KMS-11 (cell line): ENCODE measurements at regions not wholly inside any gene's neighbourhood (a gene's known extent, or its start where the extent isn't known, plus 50 kb on each side); places are given as distances from the start of the nearest gene placed in this dataset.

Experiments used
- H2AFZ ChIP-seq: fragments of 200-600 bp; sonication (generic); 2 replicates; pipeline ENCODE4 v1.6.1; 2016; ENCODE audit warnings: antibody characterized with exemption, mixed run types, low read depth
- H3K27ac ChIP-seq: fragments of 200-600 bp; sonication (generic); 2 replicates; pipeline ENCODE4 v1.6.1; 2016; ENCODE audit warnings: mild to moderate bottlenecking, mixed run types
- H3K27me3 ChIP-seq: fragments of 200-600 bp; sonication (generic); 2 replicates; pipeline ENCODE4 v1.6.1; 2017; ENCODE audit warnings: mild to moderate bottlenecking, low read depth, mixed run types, moderate library complexity; ENCODE audit not compliant: insufficient read depth
- H3K36me3 ChIP-seq: fragments of 200-600 bp; sonication (generic); 2 replicates; pipeline ENCODE4 v1.6.1; 2017; ENCODE audit warnings: mild to moderate bottlenecking, mixed run types; ENCODE audit not compliant: insufficient read depth
- H3K4me1 ChIP-seq: fragments of 200-600 bp; sonication (generic); 2 replicates; pipeline ENCODE4 v1.6.1; 2016; ENCODE audit warnings: mild to moderate bottlenecking, low read depth, mixed run types; ENCODE audit not compliant: poor library complexity, severe bottlenecking
- H3K4me2 ChIP-seq: fragments of 200-600 bp; sonication (generic); 2 replicates; pipeline ENCODE4 v1.7.0; 2016; ENCODE audit warnings: mild to moderate bottlenecking, mixed run types
- H3K4me3 ChIP-seq: fragments of 200-600 bp; sonication (generic); IDR thresholded peaks from 2 replicates; pipeline ENCODE4 v1.6.1; 2017; ENCODE audit warnings: low read depth, low read length, mixed read lengths; ENCODE audit not compliant: insufficient read depth
- H3K79me2 ChIP-seq: fragments of 200-600 bp; sonication (generic); 2 replicates; pipeline ENCODE4 v1.6.1; 2016; ENCODE audit warnings: low read depth, mixed run types; ENCODE audit not compliant: insufficient read depth
- H3K9ac ChIP-seq: fragments of 200-600 bp; sonication (generic); 2 replicates; pipeline ENCODE4 v1.6.1; 2016; ENCODE audit warnings: mild to moderate bottlenecking, mixed run types
- H4K20me1 ChIP-seq: fragments of 200-600 bp; sonication (generic); 2 replicates; pipeline ENCODE4 v1.6.1; 2016; ENCODE audit warnings: mild to moderate bottlenecking, mixed run types; ENCODE audit not compliant: insufficient read depth
- TF ChIP-seq, protein P1 (sequence below): fragments of 200-600 bp; sonication (generic); conservative IDR thresholded peaks from 2 replicates; pipeline ENCODE4 v1.6.1; 2017; ENCODE audit warnings: low read depth, mild to moderate bottlenecking, antibody characterized with exemption, low read length, moderate library complexity, mixed read lengths

DNA sequence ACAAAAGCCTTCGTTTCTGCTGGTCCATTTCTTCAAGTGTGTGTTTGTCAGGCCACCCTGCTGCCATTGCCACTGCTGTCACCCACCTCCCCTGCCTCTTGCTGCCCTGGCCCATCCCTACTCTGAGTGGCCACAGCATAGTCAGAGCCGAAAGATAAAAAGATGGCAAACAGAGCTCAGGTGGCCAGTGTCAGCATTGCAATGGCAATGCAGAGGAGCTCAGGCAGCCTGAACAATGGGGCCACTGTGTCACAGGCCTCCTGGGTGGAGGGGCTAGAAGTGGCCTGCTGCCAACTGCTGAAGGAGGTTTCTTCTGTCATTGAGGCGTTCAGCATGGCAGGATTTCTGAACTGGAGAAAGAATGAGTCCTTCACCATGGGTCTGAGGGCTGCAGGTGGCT lies 137.1 kb downstream of the CSNK2A3 start:
- Histone ChIP-seq H3K79me2 (no peaks in the 10 kb centered on the region), H3K4me1 (no peaks in the 10 kb centered on the region), H2AFZ (no peak overlapping the region), H3K36me3 (no peaks in the 10 kb centered on the region), H3K27ac (no peak overlapping the region), H3K4me3 (no peak overlapping the region), H3K27me3 (no peaks in the 10 kb centered on the region), H4K20me1 (no peaks in the 10 kb centered on the region), H3K4me2 (no peak overlapping the region), H3K9ac (no peak overlapping the region)
- TF ChIP-seq, protein P1, sequence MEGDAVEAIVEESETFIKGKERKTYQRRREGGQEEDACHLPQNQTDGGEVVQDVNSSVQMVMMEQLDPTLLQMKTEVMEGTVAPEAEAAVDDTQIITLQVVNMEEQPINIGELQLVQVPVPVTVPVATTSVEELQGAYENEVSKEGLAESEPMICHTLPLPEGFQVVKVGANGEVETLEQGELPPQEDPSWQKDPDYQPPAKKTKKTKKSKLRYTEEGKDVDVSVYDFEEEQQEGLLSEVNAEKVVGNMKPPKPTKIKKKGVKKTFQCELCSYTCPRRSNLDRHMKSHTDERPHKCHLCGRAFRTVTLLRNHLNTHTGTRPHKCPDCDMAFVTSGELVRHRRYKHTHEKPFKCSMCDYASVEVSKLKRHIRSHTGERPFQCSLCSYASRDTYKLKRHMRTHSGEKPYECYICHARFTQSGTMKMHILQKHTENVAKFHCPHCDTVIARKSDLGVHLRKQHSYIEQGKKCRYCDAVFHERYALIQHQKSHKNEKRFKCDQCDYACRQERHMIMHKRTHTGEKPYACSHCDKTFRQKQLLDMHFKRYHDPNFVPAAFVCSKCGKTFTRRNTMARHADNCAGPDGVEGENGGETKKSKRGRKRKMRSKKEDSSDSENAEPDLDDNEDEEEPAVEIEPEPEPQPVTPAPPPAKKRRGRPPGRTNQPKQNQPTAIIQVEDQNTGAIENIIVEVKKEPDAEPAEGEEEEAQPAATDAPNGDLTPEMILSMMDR: no peak

GRCh38 chr11:11215058-11215815 lies 137.8 kb downstream of the CSNK2A3 start:
- no peak overlapping the region for H3K4me3 ChIP-seq
- H4K20me1 ChIP-seq: no peaks in the 10 kb centered on the region
- no peak overlapping the region for H3K27ac ChIP-seq
- H3K27me3 ChIP-seq: no peaks in the 10 kb centered on the region
- no peak overlapping the region for H2AFZ ChIP-seq
- H3K4me1 ChIP-seq: no peaks in the 10 kb centered on the region
- no peak overlapping the region for H3K4me2 ChIP-seq
- H3K9ac ChIP-seq: no peak overlapping the region
- H3K79me2 ChIP-seq: no peaks in the 10 kb centered on the region
- no peaks in the 10 kb centered on the region for H3K36me3 ChIP-seq
- TF ChIP-seq, protein P1: no peak

GRCh38 chr11:11213117-11213516 lies 139.9 kb downstream of the CSNK2A3 start:
- Histone ChIP-seq H3K4me1 (no peaks in the 10 kb centered on the region), H3K27me3 (no peaks in the 10 kb centered on the region), H3K36me3 (no peaks in the 10 kb centered on the region), H3K27ac (no peak overlapping the region), H3K79me2 (no peaks in the 10 kb centered on the region), H2AFZ (no peak overlapping the region), H4K20me1 (no peaks in the 10 kb centered on the region), H3K4me2 (no peak overlapping the region), H3K9ac (no peak overlapping the region), H3K4me3 (no peak overlapping the region)
- TF ChIP-seq, protein P1: no peak

DNA sequence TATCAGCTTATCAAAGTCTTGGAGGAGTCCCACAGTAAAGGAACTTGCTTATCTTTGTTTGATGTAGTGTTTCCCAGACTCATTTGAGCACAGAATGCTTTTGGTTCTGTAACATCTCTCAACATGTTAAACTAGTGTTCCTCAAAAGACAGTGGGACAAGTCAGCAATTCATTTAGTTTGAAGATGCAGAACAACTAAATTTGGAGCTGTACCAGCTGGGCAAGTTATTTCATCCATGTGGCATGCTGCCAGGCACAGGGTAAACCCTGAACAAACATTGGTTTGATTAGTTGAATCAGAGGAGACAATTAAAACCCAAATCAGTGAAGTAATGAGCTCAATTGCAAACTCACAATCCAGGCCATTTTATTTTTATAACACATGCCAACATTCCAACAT lies 141.2 kb downstream of the CSNK2A3 start:
- Histone ChIP-seq H3K4me1 (no peaks in the 10 kb centered on the region), H3K36me3 (no peaks in the 10 kb centered on the region), H3K27ac (no peak overlapping the region), H4K20me1 (no peaks in the 10 kb centered on the region), H3K27me3 (no peaks in the 10 kb centered on the region), H3K4me3 (no peak overlapping the region), H2AFZ (no peak overlapping the region), H3K9ac (no peak overlapping the region), H3K79me2 (no peaks in the 10 kb centered on the region), H3K4me2 (no peak overlapping the region)
- TF ChIP-seq, protein P1: no peak
